Embryonic facial prominence (tissue), 1 donor: ENCODE measurements at regions not wholly inside any gene's neighbourhood (a gene's known extent, or its start where the extent isn't known, plus 50 kb on each side); places are given as distances from the start of the nearest gene placed in this dataset.

Source experiments
- DNase-seq: peaks from one replicate; pipeline ENCODE4 v3.0.0-alpha.2; 2016; ENCODE audit errors: extremely low spot score

DNA sequence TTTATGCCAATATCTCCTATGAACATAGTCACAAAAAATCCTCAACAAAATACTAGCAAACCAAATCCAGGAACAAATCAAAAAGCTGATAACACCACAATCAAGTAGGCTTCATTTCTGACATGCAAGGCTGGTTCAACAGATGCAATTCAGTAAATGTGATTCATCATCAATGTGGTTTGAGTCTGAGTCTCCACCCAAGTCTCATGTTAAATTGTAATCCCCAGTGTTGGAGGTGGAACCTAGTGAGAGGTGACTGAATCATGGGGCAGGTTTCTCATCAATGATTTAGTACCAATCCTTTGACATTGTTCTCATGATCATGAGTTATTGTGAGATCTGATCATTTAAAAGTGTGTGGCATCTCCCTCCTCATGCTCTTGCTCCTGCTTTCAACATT is 1072.7 kb downstream of the NR2F1-AS1 start:
- DNase-seq, result no peak

- DNase-seq, result no peak
Observed at GRCh38 chr5:92505925-92506324, 1075.1 kb downstream of the NR2F1-AS1 start.

GRCh38 chr5:92505145-92505544 is 1075.9 kb downstream of the NR2F1-AS1 start:
- DNase-seq, result no peak

- no peak for DNase-seq
Observed at GRCh38 chr5:92504346-92504745, 1076.7 kb downstream of the NR2F1-AS1 start.

DNA sequence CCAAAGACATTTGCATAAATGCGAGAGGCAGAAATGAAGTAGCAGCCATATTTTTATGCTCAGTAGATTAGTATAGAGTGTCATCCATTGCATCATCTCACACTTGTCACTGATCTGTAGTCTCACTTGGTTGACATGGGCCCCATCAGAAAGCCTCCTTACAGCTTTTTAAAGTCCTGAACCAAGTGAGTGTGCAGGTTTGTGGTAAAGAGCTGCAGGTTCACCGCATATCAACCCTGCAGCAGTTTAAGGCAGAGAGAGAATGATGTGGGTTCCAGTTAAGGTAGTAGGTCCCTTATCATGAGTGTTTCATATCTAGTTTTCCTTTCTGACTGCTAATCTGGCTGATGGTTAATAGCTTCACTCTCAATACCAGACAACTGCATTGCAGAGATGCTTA is 1080.3 kb downstream of the NR2F1-AS1 start:
- DNase-seq, result no peak

- DNase-seq, result no peak
Observed at GRCh38 chr5:92496545-92496944, 1084.5 kb downstream of the NR2F1-AS1 start.

- DNase-seq, result no peak
Observed at GRCh38 chr5:92494508-92494907, 1086.5 kb downstream of the NR2F1-AS1 start.

- DNase-seq, result no peak
Observed at GRCh38 chr5:92492908-92493307, 1088.1 kb downstream of the NR2F1-AS1 start.

DNA sequence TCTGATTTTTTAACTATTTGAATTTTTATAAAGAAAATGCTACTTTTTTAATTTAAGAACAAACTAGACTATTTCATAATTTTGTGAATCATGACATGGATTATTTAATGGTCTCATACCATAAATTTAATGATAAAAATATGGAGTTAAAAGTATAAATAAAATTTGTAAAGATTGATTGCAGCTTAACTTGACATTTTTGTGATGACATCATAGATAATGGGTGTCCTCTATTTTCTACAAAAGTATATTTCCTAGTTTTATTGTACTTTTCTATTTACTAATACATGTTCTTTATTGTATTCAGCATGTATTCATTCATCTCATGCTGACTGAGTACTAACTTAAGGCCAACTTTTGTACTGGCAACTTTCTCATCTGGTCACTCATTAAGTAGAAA is 1096.5 kb downstream of the NR2F1-AS1 start:
- no peak for DNase-seq

DNA sequence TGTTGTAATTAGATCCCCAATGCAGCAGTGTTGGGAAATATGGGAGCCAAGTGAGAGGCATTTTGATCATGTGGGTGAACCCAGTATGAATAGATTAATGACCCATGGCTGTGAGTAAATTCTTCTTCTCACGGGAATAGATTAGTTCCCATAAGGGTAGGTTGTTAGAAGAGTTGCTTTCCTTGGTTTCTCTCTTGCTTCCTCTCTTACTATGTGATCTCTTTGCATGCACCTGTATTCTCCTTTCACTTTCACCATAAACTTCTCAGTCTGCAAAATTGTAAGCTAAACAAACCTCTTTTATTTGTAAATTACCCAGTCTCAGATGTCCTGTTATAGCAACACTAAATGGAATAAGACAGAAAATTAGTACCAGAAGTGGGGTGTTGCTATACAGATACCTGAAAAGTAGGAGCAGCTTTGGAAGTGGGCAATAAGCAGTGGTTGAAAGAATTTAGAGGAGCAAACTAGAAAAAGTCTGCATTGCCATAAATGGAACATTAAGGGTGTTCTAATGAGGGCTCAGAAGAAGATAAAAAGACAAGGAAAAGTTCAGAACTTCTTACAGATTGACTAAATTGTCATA is 1090.0 kb upstream of the ARRDC3 start:
- no peak for DNase-seq

DNA sequence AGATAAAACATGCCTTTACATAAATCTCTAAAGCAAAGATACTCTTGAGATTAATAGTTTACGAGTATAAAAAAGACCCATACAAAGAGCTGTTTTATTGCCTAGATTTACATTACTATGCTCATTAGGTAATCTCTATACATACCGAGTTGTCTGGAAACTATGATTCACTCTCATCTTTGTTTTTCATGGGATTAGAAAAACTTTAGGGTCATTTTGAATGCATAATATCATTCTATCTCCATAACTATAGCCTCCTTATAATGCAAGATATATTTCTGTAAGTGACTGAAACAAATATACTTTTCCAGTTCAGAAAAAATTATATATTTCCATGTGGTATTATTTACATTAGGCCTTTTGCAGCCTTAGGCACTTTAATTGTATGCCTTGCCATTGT is 1088.7 kb upstream of the ARRDC3 start:
- DNase-seq, result no peak

DNA sequence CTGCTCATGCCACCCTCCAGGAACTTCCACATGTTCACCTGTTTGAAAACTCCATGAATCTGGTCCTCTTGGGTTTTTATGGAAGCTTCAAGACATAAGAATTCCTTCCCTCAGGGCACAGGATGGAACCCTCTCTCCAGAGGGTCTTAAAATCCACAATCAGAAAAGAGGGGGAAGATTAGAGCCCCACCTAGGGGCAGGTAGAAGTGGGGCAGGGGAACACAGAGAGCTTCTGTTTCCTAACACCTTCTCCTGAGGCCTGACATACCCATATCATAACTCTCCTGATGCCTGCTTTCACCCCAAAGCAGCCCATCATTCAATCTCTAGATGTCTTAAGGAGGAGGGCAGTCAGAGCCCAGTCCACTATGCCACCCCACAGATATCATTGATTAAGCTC is 1087.7 kb upstream of the ARRDC3 start:
- DNase-seq, result no peak

GRCh38 chr5:92468295-92468694 is 1085.2 kb upstream of the ARRDC3 start:
- no peak for DNase-seq

GRCh38 chr5:92467695-92468094 is 1084.6 kb upstream of the ARRDC3 start:
- no peak for DNase-seq

DNA sequence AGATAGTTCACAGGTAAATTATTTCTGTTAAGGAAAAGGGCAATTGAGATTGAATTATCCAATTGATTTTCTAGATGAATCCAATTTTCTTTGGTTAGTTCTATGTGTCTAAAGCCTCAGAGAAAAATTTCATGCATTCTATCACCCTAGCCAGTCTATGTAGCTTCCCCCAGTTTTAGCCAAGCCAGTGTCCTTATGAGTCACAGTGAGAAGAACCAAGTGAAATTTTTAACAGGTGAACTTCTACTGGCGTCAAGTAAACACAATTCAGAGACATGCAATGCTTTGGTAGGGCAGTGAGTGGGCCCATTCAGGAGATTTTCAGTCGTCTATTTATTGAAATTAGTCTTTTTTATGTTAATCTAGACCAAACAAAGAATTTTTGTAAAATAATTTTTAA is 1077.4 kb upstream of the ARRDC3 start:
- DNase-seq, result no peak

GRCh38 chr5:92459654-92460053 is 1076.5 kb upstream of the ARRDC3 start:
- no peak for DNase-seq

DNA sequence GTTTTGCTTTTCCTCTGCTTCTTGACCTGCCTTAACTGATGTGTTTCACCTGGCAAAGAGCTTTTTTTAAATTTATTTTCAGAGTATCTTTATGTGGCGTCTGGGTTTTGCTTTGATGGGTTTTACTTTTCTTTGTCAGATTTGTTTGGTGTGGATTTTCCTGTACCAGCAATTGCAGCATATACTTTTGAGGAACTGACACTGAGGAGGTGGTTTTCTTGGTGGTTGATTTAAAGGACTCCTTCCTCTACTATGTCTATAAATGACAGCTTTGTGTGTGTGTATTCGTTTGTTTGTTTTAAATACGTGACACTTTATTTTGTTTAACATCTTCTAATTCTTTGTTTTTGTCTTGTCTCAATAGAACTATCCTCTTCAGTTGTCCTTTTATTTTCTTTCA is 1071.9 kb upstream of the ARRDC3 start:
- DNase-seq, result no peak

GRCh38 chr5:92444888-92445287 is 1061.8 kb upstream of the ARRDC3 start:
- no peak for DNase-seq

- no peak for DNase-seq
Observed at GRCh38 chr5:92435781-92436180, 1052.7 kb upstream of the ARRDC3 start.

GRCh38 chr5:92429646-92430045 is 1046.5 kb upstream of the ARRDC3 start:
- no peak for DNase-seq

DNA sequence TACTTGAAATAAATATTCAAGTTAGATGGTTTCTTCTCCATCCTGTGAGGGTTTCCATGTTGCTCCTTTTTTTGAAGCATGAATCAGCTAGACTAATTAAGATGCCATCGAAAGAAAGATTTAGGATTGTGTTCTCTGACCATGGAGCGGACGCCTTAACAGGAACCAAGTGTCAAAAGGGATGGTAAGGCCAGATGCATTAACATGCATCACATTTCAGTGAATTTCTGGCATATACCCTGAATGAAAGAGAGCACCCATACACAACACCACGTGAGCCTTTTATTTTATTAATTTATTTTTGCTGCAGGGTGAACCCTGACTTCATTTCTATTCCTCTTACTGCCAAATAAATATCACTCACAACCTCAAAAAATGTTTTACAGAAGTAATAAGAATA is 1045.3 kb upstream of the ARRDC3 start:
- DNase-seq, result no peak

- no peak for DNase-seq
Observed at GRCh38 chr5:92424785-92425426, 1041.8 kb upstream of the ARRDC3 start.

GRCh38 chr5:92421942-92422341 is 1038.8 kb upstream of the ARRDC3 start:
- DNase-seq, result no peak

DNA sequence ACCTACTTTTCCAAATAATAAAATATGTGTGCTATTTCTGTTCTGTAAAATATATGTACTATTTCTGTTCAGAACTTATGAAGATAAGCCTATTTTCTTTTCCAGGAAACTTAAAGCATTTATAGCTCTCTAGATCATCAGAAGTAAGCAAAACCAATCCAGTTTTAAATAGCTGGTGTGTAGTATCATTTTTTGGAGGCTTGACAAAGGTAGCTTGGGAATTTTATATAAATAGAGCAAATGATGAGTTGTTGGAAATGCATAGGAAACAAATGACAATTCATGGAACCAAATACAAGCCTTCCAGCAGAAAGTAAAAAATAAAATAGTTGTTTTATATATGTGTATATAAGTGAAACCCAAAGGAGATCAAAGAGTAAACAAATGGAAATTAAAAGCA is 1038.1 kb upstream of the ARRDC3 start:
- no peak for DNase-seq
